ENCODE measurements at regions not wholly inside any gene's neighbourhood (a gene's known extent, or its start where the extent isn't known, plus 50 kb on each side); places are given as distances from the start of the nearest gene placed in this dataset.

GRCh38 chr11:37967635-37968034, 1369.6 kb upstream of the RAG2 start:
- no peak for TF ChIP-seq POLR2A (IDR thresholded peaks at IDR 0.05; ENCODE audit: low read length)
- TF ChIP-seq GATA1 (IDR thresholded peaks at IDR 0.05; ENCODE audit: low read depth, low read length), result no peak
